ENCODE measurements at regions not wholly inside any gene's neighbourhood (a gene's known extent, or its start where the extent isn't known, plus 50 kb on each side); places are given as distances from the start of the nearest gene placed in this dataset.
A peak's percentile ranks its signal among the peaks of the same experiment; 100 is the strongest.
"Not testable (repeated sequence)": the region's sequence is repeated elsewhere in the genome, so short reads cannot be mapped to it uniquely, and the experiment has no call there.

- no peak for DNase-seq
Observed at GRCh38 chr1:157247005-157247763, 109.0 kb upstream of the ETV3 start.

- no peak for DNase-seq
Observed at GRCh38 chr1:157245823-157246222, 107.6 kb upstream of the ETV3 start.

GRCh38 chr1:157241185-157241538 lies 103.0 kb upstream of the ETV3 start:
- no peak for DNase-seq

- DNase-seq, result no peak
Observed at GRCh38 chr1:157240495-157241184, 102.4 kb upstream of the ETV3 start.

- no peak for DNase-seq
Observed at GRCh38 chr1:157239936-157240335, 101.7 kb upstream of the ETV3 start.

GRCh38 chr1:157238585-157238984 lies 100.4 kb upstream of the ETV3 start:
- no peak for DNase-seq

GRCh38 chr1:157237981-157238380 lies 99.8 kb upstream of the ETV3 start:
- no peak for DNase-seq

GRCh38 chr1:157237522-157237921 lies 99.3 kb upstream of the ETV3 start:
- DNase-seq, result no peak

GRCh38 chr1:157236072-157236471 lies 97.9 kb upstream of the ETV3 start:
- DNase-seq, result no peak

GRCh38 chr1:157235307-157235706 lies 97.1 kb upstream of the ETV3 start:
- no peak for DNase-seq

- no peak for DNase-seq
Observed at GRCh38 chr1:157234705-157235273, 96.6 kb upstream of the ETV3 start.

- DNase-seq, result no peak
Observed at GRCh38 chr1:157233131-157233530, 94.9 kb upstream of the ETV3 start.

- DNase-seq, result no peak
Observed at GRCh38 chr1:157231846-157232525, 93.8 kb upstream of the ETV3 start.

GRCh38 chr1:157230500-157230899 lies 92.3 kb upstream of the ETV3 start:
- no peak for DNase-seq

GRCh38 chr1:157227700-157228099 lies 89.5 kb upstream of the ETV3 start:
- DNase-seq, result no peak

- peak; percentile 87 for DNase-seq
Observed at GRCh38 chr1:157226739-157227138, 88.5 kb upstream of the ETV3 start.

- no peak for DNase-seq
Observed at GRCh38 chr1:157219600-157219999, 81.4 kb upstream of the ETV3 start.

- no peak for DNase-seq
Observed at GRCh38 chr1:157219182-157219581, 81.0 kb upstream of the ETV3 start.

GRCh38 chr1:157218671-157219070 lies 80.5 kb upstream of the ETV3 start:
- DNase-seq, result no peak

GRCh38 chr1:157217486-157217885 lies 79.3 kb upstream of the ETV3 start:
- DNase-seq, result no peak

- DNase-seq, result no peak
Observed at GRCh38 chr1:157213836-157214235, 75.6 kb upstream of the ETV3 start.

- DNase-seq, result no peak
Observed at GRCh38 chr1:157209514-157209913, 71.3 kb upstream of the ETV3 start.

- DNase-seq, result not testable (repeated sequence)
Observed at GRCh38 chr1:157205982-157206381, 67.8 kb upstream of the ETV3 start.

- DNase-seq, result no peak
Observed at GRCh38 chr1:157203166-157203565, 65.0 kb upstream of the ETV3 start.

All from GF-D8 (cell line).